Body of pancreas (tissue), 4 donors: ENCODE measurements at regions not wholly inside any gene's neighbourhood (a gene's known extent, or its start where the extent isn't known, plus 50 kb on each side); places are given as distances from the start of the nearest gene placed in this dataset.

ENCODE experiments used
- POLR2A ChIP-seq, 3 donors: fragments of 450-650 bp; IDR thresholded peaks; one replicate each; pipeline ENCODE4 v1.6.1; 2016; ENCODE audit warnings: antibody characterized with exemption in 3 of 3, mild to moderate bottlenecking in 2 of 3
- TF ChIP-seq, protein P1 (sequence below), 7 experiments: fragments of 450-650 bp in 4 of 7; fragments of 200-600 bp in 3 of 7; sonication (generic) in 3 of 7; IDR thresholded peaks; one replicate each; pipeline ENCODE4 v1.5.1; 2016 to 2019; ENCODE audit warnings: antibody characterized with exemption in 7 of 7

DNA sequence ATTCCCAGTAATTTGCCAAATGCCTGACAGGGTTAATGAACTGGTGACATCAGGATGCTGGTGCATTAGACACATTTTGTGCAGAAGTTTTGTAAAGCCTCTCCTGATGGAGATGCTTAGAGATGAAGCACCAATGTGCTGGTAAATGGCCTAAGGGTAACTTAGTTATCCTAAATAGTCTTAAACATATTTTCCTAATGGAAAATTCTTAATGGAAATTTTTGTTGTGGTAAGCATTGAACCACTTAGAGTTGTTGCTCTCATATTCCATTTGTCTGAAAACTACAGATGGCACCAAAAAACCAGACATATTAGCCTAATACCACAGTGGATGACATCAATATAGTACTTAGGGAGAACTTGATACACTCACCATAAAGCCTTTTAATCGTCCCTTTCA lies 154.5 kb upstream of the ANK2 start:
- no peak for TF ChIP-seq POLR2A (IDR thresholded peaks at IDR 0.05)
- TF ChIP-seq, protein P1, sequence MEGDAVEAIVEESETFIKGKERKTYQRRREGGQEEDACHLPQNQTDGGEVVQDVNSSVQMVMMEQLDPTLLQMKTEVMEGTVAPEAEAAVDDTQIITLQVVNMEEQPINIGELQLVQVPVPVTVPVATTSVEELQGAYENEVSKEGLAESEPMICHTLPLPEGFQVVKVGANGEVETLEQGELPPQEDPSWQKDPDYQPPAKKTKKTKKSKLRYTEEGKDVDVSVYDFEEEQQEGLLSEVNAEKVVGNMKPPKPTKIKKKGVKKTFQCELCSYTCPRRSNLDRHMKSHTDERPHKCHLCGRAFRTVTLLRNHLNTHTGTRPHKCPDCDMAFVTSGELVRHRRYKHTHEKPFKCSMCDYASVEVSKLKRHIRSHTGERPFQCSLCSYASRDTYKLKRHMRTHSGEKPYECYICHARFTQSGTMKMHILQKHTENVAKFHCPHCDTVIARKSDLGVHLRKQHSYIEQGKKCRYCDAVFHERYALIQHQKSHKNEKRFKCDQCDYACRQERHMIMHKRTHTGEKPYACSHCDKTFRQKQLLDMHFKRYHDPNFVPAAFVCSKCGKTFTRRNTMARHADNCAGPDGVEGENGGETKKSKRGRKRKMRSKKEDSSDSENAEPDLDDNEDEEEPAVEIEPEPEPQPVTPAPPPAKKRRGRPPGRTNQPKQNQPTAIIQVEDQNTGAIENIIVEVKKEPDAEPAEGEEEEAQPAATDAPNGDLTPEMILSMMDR (IDR thresholded peaks at IDR 0.05): no peak
